HCT116 (cell line): ENCODE measurements at regions not wholly inside any gene's neighbourhood (a gene's known extent, or its start where the extent isn't known, plus 50 kb on each side); places are given as distances from the start of the nearest gene placed in this dataset.
"Not testable (repeated sequence)": the region's sequence is repeated elsewhere in the genome, so short reads cannot be mapped to it uniquely, and the experiment has no call there.

ENCODE experiments used
- ATAC-seq: fragments of 200-7000 bp; cut with Tn5 transposase; 2 replicates; pipeline ENCODE4 v1.9.1; 2020; ENCODE audit warnings: mild to moderate bottlenecking, moderate library complexity
- BruUV-seq: library from RNA; stranded (reverse); fragments of 400-500 nt; replicated peaks from 2 replicates; lab custom pipeline; 2021; lab: Mats Ljungman, UMichigan
- CTCF ChIA-PET: fragments of 300-600 bp; sonication (Branson Sonifier 250); formaldehyde crosslinking; loops from one replicate; lab custom pipeline; 2021; ENCODE audit warnings: antibody characterized with exemption; lab: Charles Lee
- POLR2A ChIA-PET: fragments of 300-600, 350-600 bp; sonication (Branson Sonifier 250); formaldehyde crosslinking; loops from one replicate; lab custom pipeline; 2021; ENCODE audit warnings: antibody characterized with exemption; lab: Charles Lee
- RAD21 ChIA-PET, 2 experiments: fragments of 300-600 bp; sonication (Branson Sonifier 250); formaldehyde crosslinking; loops; one replicate each; lab custom pipeline; 2023; ENCODE audit warnings: low total read pairs in 2 of 2; ENCODE audit not compliant: uncharacterized antibody in 2 of 2, unreplicated experiment in 2 of 2, low non-redundant PET in 1 of 2; lab: Charles Lee
- DNase-seq: peaks from one replicate; pipeline ENCODE4 v3.0.0-alpha.2; 2010; ENCODE audit warnings: low read depth, low spot score
- H2AFZ ChIP-seq: fragments of 200-600 bp; shearing (Covaris generic), sonication (generic); 2 replicates; pipeline ENCODE4 v1.6.1; 2017; ENCODE audit warnings: low read depth, mixed run types, mixed read lengths, antibody characterized with exemption, low read length; ENCODE audit not compliant: poor library complexity, severe bottlenecking
- H3K27ac ChIP-seq: 2 replicates; pipeline ENCODE4 v1.5.1; 2012; ENCODE audit warnings: low read depth, low read length
- H3K27me3 ChIP-seq: fragments of 200-600 bp; sonication (generic); 2 replicates; pipeline ENCODE4 v1.6.1; 2016; ENCODE audit warnings: mixed run types, low read length, mixed read lengths; ENCODE audit not compliant: insufficient read depth
- H3K36me3 ChIP-seq, 2 experiments: fragments of 200-500 bp in 1 of 2; fragments of 200-600 bp in 1 of 2; sonication (Bioruptor generic) in 1 of 2; sonication (generic) in 1 of 2; 2 replicates each; pipeline versions ENCODE4 v1.5.1 to v1.6.1; 2014 to 2016; ENCODE audit warnings: low read length in 2 of 2, inconsistent platforms in 1 of 2, mixed read lengths in 1 of 2, mixed run types in 1 of 2; ENCODE audit not compliant: insufficient read depth in 2 of 2, control insufficient read depth in 1 of 2
- H3K4me1 ChIP-seq, 2 experiments: fragments of 200-600 bp in 1 of 2; sonication (generic) in 1 of 2; 2 replicates each; pipeline versions ENCODE4 v1.5.1 to v1.6.1; 2012 to 2017; ENCODE audit warnings: low read length in 2 of 2, inconsistent platforms in 1 of 2, mild to moderate bottlenecking in 1 of 2, mixed read lengths in 1 of 2, mixed run types in 1 of 2, moderate library complexity in 1 of 2; ENCODE audit not compliant: insufficient read depth in 2 of 2, control insufficient read depth in 1 of 2
- H3K4me2 ChIP-seq: fragments of 200-600 bp; sonication (generic); 2 replicates; pipeline ENCODE4 v1.6.1; 2017; ENCODE audit warnings: mixed run types, low read length, mixed read lengths
- H3K4me3 ChIP-seq, 2 experiments: fragments of 200-600 bp in 1 of 2; sonication (generic) in 1 of 2; replicated peaks in 1 of 2; 2 replicates each; pipeline ENCODE4 v1.5.1; 2011 to 2016; ENCODE audit warnings: low read length in 2 of 2, control low read depth in 1 of 2, low read depth in 1 of 2, mild to moderate bottlenecking in 1 of 2, mixed read lengths in 1 of 2, mixed run types in 1 of 2
- H3K79me2 ChIP-seq: fragments of 200-600 bp; sonication (generic); 2 replicates; pipeline ENCODE4 v1.6.1; 2017; ENCODE audit warnings: mild to moderate bottlenecking, mixed run types, low read length, moderate library complexity, mixed read lengths; ENCODE audit not compliant: insufficient read depth
- H3K9ac ChIP-seq: fragments of 200-600 bp; sonication (generic); 2 replicates; pipeline ENCODE4 v1.6.1; 2016; ENCODE audit warnings: low read length, mixed read lengths
- H3K9me2 ChIP-seq: fragments of 200-600 bp; sonication (generic), shearing (Covaris generic); 2 replicates; pipeline ENCODE4 v1.6.1; 2017; ENCODE audit warnings: mixed run types, mild to moderate bottlenecking, moderate library complexity; ENCODE audit not compliant: insufficient read depth
- H3K9me3 ChIP-seq, 2 experiments: fragments of 200-500 bp in 1 of 2; fragments of 200-600 bp in 1 of 2; sonication (Bioruptor generic) in 1 of 2; sonication (generic) in 1 of 2; 2 replicates each; pipeline ENCODE4 v1.6.1; 2014 to 2017; ENCODE audit warnings: low read length in 2 of 2, mixed read lengths in 2 of 2, inconsistent platforms in 1 of 2, low read depth in 1 of 2, mild to moderate bottlenecking in 1 of 2, mixed run types in 1 of 2, moderate library complexity in 1 of 2; ENCODE audit not compliant: control insufficient read depth in 1 of 2, insufficient read depth in 1 of 2
- H4K20me1 ChIP-seq: fragments of 200-600 bp; sonication (generic), shearing (Covaris generic); 2 replicates; pipeline ENCODE4 v1.6.1; 2017; ENCODE audit warnings: mixed run types, mild to moderate bottlenecking, moderate library complexity; ENCODE audit not compliant: insufficient read depth
- CTCF ChIP-seq, 3 experiments: fragments of 200-600 bp in 1 of 3; sonication (generic) in 1 of 3; IDR thresholded peaks in 2 of 3; conservative IDR thresholded peaks in 1 of 3; 2 replicates each; pipeline ENCODE4 v1.5.1; 2012 to 2017; ENCODE audit warnings: low read depth in 2 of 3, low read length in 2 of 3, antibody characterized with exemption in 1 of 3, borderline replicate concordance in 1 of 3, control low read depth in 1 of 3, mild to moderate bottlenecking in 1 of 3, mixed read lengths in 1 of 3, mixed run types in 1 of 3, moderate library complexity in 1 of 3; ENCODE audit not compliant: insufficient read depth in 1 of 3
- ELF1 ChIP-seq: IDR thresholded peaks from 2 replicates; pipeline ENCODE4 v1.6.1; 2012; ENCODE audit warnings: low read depth, borderline replicate concordance
- EZH2 ChIP-seq: fragments of 200-600 bp; sonication (generic); IDR thresholded peaks from 2 replicates; pipeline ENCODE4 v1.6.1; 2017; ENCODE audit warnings: antibody characterized with exemption, mixed run types
- EZH2phosphoT487 ChIP-seq: fragments of 200-600 bp; IDR thresholded peaks from 2 replicates; pipeline ENCODE4 v1.6.1; 2018; ENCODE audit warnings: antibody characterized with exemption, borderline replicate concordance
- SP1 ChIP-seq: IDR thresholded peaks from 2 replicates; pipeline ENCODE4 v1.6.1; 2012; ENCODE audit warnings: low read depth
- SRF ChIP-seq: IDR thresholded peaks from 2 replicates; pipeline ENCODE4 v1.6.1; 2012; ENCODE audit warnings: low read depth
- YY1 ChIP-seq: IDR thresholded peaks from 2 replicates; pipeline ENCODE4 v1.6.1; 2011; ENCODE audit warnings: low read length, low read depth, moderate library complexity, mild to moderate bottlenecking; ENCODE audit not compliant: insufficient replicate concordance; ENCODE audit errors: extremely low read depth
- ZBTB33 ChIP-seq: IDR thresholded peaks from 2 replicates; pipeline ENCODE4 v1.6.1; 2011; ENCODE audit warnings: mild to moderate bottlenecking, low read length, moderate library complexity; ENCODE audit not compliant: insufficient replicate concordance; ENCODE audit errors: extremely low read depth
- ZNF274 ChIP-seq: fragments of 200-500 bp; sonication (Bioruptor generic); IDR thresholded peaks from 2 replicates; pipeline ENCODE4 v1.6.1; 2014; ENCODE audit warnings: mild to moderate bottlenecking, low read depth, low read length, inconsistent platforms
- intact Hi-C: fragments of 100-400 bp; cut with micrococcal nuclease; formaldehyde crosslinking; loops from 2 replicates; pipeline ENCODE4 v1.10.0; 2022

GRCh38 chr6:153301602-153302001 is 170.5 kb upstream of the RGS17 start:
- ChIA-PET RAD21 (no interaction called here), POLR2A (no interaction called here), CTCF (no interaction called here)
- no peak for TF ChIP-seq SP1
- no peak overlapping the region for H3K4me3 ChIP-seq
- no peaks in the 10 kb centered on the region for H4K20me1 ChIP-seq
- no peaks in the 10 kb centered on the region for H3K9me2 ChIP-seq
- H3K9ac ChIP-seq: no peak overlapping the region
- H3K79me2 ChIP-seq: no peaks in the 10 kb centered on the region
- no peaks in the 10 kb centered on the region for H3K4me1 ChIP-seq
- ATAC-seq (peak; percentile 74), DNase-seq (no peak)
- intact Hi-C loops: no loop called here
- H2AFZ ChIP-seq: no peak overlapping the region
- no peak overlapping the region for H3K4me2 ChIP-seq
- H3K36me3 ChIP-seq: no peaks in the 10 kb centered on the region
- no TSS peak for BruUV-seq
- H3K9me3 ChIP-seq: no peaks in the 10 kb centered on the region
- H3K27me3 ChIP-seq: peaks cover 14% of the 10 kb centered on the region
- no peak overlapping the region for H3K27ac ChIP-seq

GRCh38 chr6:153282456-153282855 is 151.4 kb upstream of the RGS17 start:
- H3K9me3 ChIP-seq, H2AFZ ChIP-seq, BruUV-seq, POLR2A ChIA-PET, RAD21 ChIA-PET, H3K36me3 ChIP-seq, CTCF ChIA-PET, H3K79me2 ChIP-seq, H3K27ac ChIP-seq, intact Hi-C loops, H3K9me2 ChIP-seq, H3K4me1 ChIP-seq, H4K20me1 ChIP-seq, DNase-seq, H3K4me3 ChIP-seq, ATAC-seq, H3K4me2 ChIP-seq, H3K9ac ChIP-seq: not testable (repeated sequence)
- peaks cover 17% of the 10 kb centered on the region; the same call in 1 of the 2 replicates for H3K27me3 ChIP-seq

GRCh38 chr6:153275997-153276396 is 144.9 kb upstream of the RGS17 start:
- Histone ChIP-seq H3K36me3 (no peaks in the 10 kb centered on the region), H3K27me3 (peaks cover 16% of the 10 kb centered on the region; the same call in 1 of the 2 replicates), H4K20me1 (no peaks in the 10 kb centered on the region), H3K79me2 (no peaks in the 10 kb centered on the region), H3K9me2 (no peaks in the 10 kb centered on the region), H3K4me1 (no peaks in the 10 kb centered on the region), H2AFZ (no peak overlapping the region), H3K9me3 (no peaks in the 10 kb centered on the region), H3K4me2 (no peak overlapping the region), H3K27ac (no peak overlapping the region), H3K9ac (no peak overlapping the region), H3K4me3 (no peak overlapping the region)
- ChIA-PET RAD21 (no interaction called here), CTCF (no interaction called here), POLR2A (no interaction called here)
- intact Hi-C loops: no loop called here
- no TSS peak for BruUV-seq
- DNase-seq (no peak), ATAC-seq (no peak)
- TF ChIP-seq EZH2 (no peak), EZH2phosphoT487 (no peak), CTCF (IDR thresholded peaks at IDR 0.05 in 2 of 3, conservative IDR thresholded peaks at IDR 0.05 in 1 of 3; ENCODE audit: borderline replicate concordance in 1 of 3, insufficient read depth in 1 of 3, low read depth in 2 of 3, low read length in 2 of 3) (no peak), YY1 (no peak), ZNF274 (no peak), SRF (no peak), ELF1 (no peak), ZBTB33 (no peak), SP1 (no peak)
